HG03432 (cell line): ENCODE measurements at regions not wholly inside any gene's neighbourhood (a gene's known extent, or its start where the extent isn't known, plus 50 kb on each side); places are given as distances from the start of the nearest gene placed in this dataset.

Experiments used
- ATAC-seq: cut with Tn5 transposase; IDR thresholded peaks from one replicate; pipeline ENCODE4 v1.9.1; 2021; ENCODE audit warnings: mild to moderate bottlenecking, moderate library complexity; ENCODE audit not compliant: unreplicated experiment

- ATAC-seq: no peak
These were observed 538.5 kb upstream of the WWC1 start for GRCh38 chr5:167752936-167753335.

GRCh38 chr5:167753725-167754490 lies 537.5 kb upstream of the WWC1 start:
- ATAC-seq: no peak

DNA sequence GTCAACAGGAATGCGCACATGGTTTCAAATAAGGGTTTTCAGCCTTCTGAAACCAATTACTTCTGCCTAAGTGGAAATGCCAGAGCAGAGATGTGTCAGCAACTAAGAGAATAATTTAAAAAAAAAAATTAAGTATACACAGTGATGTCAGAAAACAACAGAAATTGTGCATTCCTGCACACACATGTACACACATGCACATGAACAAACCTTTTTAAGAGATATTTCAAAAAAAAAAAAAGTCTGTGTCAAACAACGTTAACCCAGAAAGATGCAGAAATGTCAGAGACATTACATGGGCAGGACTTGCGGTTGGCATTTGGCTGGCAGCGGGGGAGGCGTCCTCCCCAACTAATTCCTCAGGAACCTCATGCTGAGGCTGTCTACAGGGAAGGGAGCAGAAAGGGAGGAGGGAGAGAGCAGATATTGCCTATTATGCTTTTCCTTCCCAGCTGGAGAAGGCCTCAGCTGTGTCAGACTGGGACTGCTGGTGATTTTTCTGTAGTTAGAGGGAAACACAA lies 536.9 kb upstream of the WWC1 start:
- no peak for ATAC-seq

- no peak for ATAC-seq
These were observed 536.0 kb upstream of the WWC1 start for GRCh38 chr5:167755420-167755819.

GRCh38 chr5:167759057-167759821 lies 532.2 kb upstream of the WWC1 start:
- no peak for ATAC-seq

- ATAC-seq: no peak
These were observed 527.7 kb upstream of the WWC1 start for GRCh38 chr5:167763772-167764171.

DNA sequence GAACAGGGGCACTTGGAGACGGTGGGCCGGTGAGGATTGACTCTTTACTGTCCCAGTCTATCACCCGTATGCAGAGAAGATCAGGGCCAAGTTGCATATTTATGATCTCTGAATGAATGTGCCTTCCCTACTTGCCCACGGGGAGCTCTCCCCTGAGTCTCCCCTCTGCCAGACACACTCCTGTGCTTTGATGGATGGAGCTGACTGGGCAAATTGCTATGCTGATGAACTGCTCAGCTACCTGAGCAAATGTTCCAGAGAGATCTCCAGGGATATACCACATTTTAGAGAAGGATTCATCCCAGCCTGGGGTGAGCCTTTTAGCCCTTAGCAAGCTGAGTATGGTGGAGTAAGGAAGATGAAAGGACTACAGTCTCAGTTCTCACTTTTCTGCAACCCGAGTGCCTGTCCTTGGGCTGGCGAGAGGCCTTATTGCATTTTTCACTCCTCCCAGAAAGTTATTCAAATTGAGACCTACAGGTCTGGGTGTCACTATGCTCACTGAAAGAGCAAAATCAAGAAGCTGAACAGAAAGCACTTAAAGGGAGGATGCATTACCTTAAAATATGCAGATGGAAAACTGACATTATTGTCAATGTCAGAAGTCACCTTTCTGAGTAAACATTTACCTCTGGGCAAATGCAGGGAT lies 526.7 kb upstream of the WWC1 start:
- no peak for ATAC-seq

- ATAC-seq: no peak
These were observed 526.1 kb upstream of the WWC1 start for GRCh38 chr5:167765352-167765751.

DNA sequence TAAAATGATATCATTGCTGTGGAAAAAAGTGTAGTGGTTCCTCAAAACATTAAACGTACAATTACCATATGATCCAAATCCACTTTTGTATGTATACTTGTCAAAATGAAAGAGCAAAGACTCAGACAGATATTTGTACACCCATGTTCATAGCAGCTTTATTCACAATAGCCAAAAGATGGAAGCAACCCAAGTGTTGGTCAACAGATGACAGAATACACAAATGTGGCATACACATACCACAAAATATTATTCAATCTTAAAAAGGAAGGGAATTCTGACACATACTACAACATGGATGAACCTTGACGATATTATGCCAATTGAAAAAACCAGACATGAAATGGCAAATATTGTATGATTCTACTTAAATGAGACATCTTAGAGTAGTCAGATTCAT lies 524.5 kb upstream of the WWC1 start:
- no peak for ATAC-seq

DNA sequence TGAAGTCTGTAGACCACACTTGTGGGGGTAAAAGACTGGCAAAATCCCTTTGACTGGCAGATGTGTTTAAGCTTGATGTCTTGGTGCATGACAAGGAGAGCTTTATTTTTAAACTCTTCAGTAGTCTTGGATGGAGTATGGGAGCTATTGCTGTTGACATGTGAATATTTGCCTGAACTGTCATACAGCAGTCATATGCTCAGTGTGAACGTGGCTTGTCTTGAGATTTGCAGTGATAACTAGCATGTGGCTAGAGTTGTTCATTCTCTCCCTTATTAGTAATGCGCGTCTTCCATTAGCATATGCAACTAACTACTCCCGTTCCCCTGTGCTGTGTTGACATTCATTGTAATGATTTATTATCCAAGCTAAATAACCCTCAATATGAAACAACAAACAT lies 523.6 kb upstream of the WWC1 start:
- no peak for ATAC-seq

- ATAC-seq: no peak
These were observed 521.5 kb upstream of the WWC1 start for GRCh38 chr5:167769846-167770413.

DNA sequence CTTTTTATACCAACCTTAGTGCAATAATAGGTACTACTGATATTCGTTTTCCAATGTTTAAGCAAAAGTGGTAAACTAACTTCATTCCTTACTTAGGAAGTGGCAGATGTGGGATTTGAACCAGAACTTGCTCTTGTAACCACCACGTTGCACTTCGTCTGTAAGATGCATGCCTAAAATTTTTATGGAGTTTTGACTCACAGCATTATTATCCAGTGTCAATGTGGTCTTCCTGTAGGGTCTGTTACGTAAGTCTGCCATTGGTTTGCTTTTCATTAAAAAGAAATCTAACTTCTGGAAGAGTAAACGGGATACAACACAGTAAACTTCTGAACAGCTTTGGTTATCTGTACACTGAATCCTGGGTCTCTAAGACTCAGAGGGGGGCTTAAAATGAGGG lies 521.0 kb upstream of the WWC1 start:
- ATAC-seq: no peak

GRCh38 chr5:167771571-167771970 lies 519.9 kb upstream of the WWC1 start:
- ATAC-seq: no peak

GRCh38 chr5:167773668-167774301 lies 517.7 kb upstream of the WWC1 start:
- ATAC-seq: no peak

GRCh38 chr5:167777746-167778145 lies 513.7 kb upstream of the WWC1 start:
- no peak for ATAC-seq

- no peak for ATAC-seq
These were observed 513.2 kb upstream of the WWC1 start for GRCh38 chr5:167778228-167778627.

- no peak for ATAC-seq
These were observed 511.8 kb upstream of the WWC1 start for GRCh38 chr5:167779644-167780043.

DNA sequence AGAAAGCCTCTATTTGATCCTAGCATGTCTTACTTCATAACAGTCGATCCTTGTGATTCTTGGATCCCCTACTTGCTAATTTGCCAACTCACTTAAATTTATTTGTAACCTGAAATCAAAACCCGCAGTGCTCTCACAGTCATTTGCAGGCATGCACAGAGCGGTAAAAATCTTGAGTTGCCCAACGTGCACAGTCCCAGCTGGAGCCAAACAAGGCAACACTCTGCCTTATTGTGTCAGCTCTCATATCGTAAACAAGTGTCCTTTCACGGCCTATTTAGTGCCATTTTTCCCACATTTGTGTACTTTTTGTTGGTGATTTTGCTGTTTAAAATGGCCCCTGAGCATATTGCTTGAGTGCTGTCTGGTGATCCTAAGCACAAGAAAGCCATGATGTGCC lies 511.3 kb upstream of the WWC1 start:
- ATAC-seq: no peak

GRCh38 chr5:167783145-167783817 lies 508.2 kb upstream of the WWC1 start:
- no peak for ATAC-seq

DNA sequence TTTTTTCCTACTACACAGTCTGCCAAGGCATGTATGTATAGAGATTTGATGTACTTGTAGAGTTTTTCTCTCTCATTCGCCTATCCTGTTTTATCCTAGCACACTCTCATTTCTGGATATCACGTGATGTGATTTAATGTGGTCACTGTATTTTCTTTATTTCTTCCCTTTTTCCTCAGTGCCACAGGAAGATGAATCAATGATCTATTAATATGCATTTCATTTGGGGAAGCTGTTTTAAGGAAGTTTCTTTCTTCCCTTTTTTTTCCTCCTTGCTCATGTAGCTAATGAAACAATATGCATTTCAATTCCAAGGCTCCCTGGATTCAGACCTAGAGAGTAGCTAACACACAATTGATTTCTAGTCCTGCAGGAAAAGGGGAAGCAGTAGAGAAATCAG lies 506.3 kb upstream of the WWC1 start:
- ATAC-seq: no peak
